ENCODE measurements at regions not wholly inside any gene's neighbourhood (a gene's known extent, or its start where the extent isn't known, plus 50 kb on each side); places are given as distances from the start of the nearest gene placed in this dataset.

GRCh38 chr1:170872663-170873062 is 62.7 kb upstream of the MROH9 start:
- in situ Hi-C loops (cut with MboI; ENCODE audit: low sequenced_read_pairs) = no loop called here
- Histone ChIP-seq H3K9me3 (ENCODE audit: control insufficient read depth, insufficient read depth, low read length) (no peaks in the 10 kb centered on the region), H2AK5ac (ENCODE audit: low read depth, low read length) (no peak overlapping the region), H2BK5ac (ENCODE audit: low read depth, low read length, poor library complexity, severe bottlenecking) (no peak overlapping the region), H3K4ac (ENCODE audit: low read depth, low read length) (no peak overlapping the region), H4K20me1 (ENCODE audit: insufficient read depth, low read length) (no peaks in the 10 kb centered on the region), H3K27me3 (ENCODE audit: control insufficient read depth, insufficient read depth, low read length) (no peaks in the 10 kb centered on the region), H4K8ac (ENCODE audit: low read depth in 2 of 2, low read length in 2 of 2) (no peak overlapping the region), H3K27ac (ENCODE audit: insufficient read depth, low read length) (no peak overlapping the region), H3K4me3 (ENCODE audit: insufficient read depth, low read depth, low read length) (no peak overlapping the region), H3K56ac (ENCODE audit: extremely low read depth, insufficient read depth, low read length) (no peak overlapping the region), H2BK15ac (ENCODE audit: low read depth, low read length) (no peak overlapping the region), H4K91ac (ENCODE audit: insufficient read depth, low read depth, low read length) (no peak overlapping the region), H2BK20ac (ENCODE audit: low read depth, low read length) (no peak overlapping the region), H2AK9ac (replicated peaks; ENCODE audit: low read depth, low read length, poor library complexity) (no peak overlapping the region), H3K4me2 (ENCODE audit: low read depth, low read length) (no peak overlapping the region), H2BK120ac (ENCODE audit: low read depth, low read length) (no peak overlapping the region), H3K14ac (replicated peaks; ENCODE audit: low read depth, low read length) (no peak overlapping the region), H3K36me3 (ENCODE audit: control insufficient read depth, insufficient read depth, low read length) (no peaks in the 10 kb centered on the region), H3K4me1 (ENCODE audit: control insufficient read depth, insufficient read depth, low read length) (no peaks in the 10 kb centered on the region), H4K5ac (ENCODE audit: low read depth, low read length) (no peak overlapping the region), H2AFZ (replicated peaks; ENCODE audit: low read length, poor library complexity) (no peak overlapping the region), H3K23ac (ENCODE audit: low read depth, low read length) (no peak overlapping the region), H3K9ac (ENCODE audit: low read depth, low read length) (no peak overlapping the region), H3K18ac (ENCODE audit: low read depth, low read length) (no peak overlapping the region), H3K79me1 (ENCODE audit: low read depth in 1 of 2, low read length in 2 of 2) (no peaks in the 10 kb centered on the region), H3K9me1 (ENCODE audit: insufficient read depth, low read length) (no peaks in the 10 kb centered on the region)
- dilution Hi-C loops (cut with HindIII; ENCODE audit: low sequenced_read_pairs, unreplicated experiment) = no loop called here
- DNase-seq (no peak), ATAC-seq (ENCODE audit: low read depth) (no peak)
- no TSS peak for BruUV-seq (replicated peaks)
- ChIA-PET POLR2A (ENCODE audit: unreplicated experiment) (no interaction called here), CTCF (no interaction called here)
- WGBS, 2 experiments (ENCODE audit: extremely low coverage in 2 of 2, insufficient read length in 1 of 2) = 100% methylated on average over 1 of the region's 2 CpGs; no CpG with 5 or more reads in 1 of the 2 experiments
- intact Hi-C loops (cut with micrococcal nuclease) = no loop called here
- TF ChIP-seq ELK1 (IDR thresholded peaks at IDR 0.05; ENCODE audit: borderline replicate concordance, low read depth, low read length) (no peak), RAD21 (IDR thresholded peaks at IDR 0.05; ENCODE audit: low read length) (no peak), MAFK (IDR thresholded peaks at IDR 0.05; ENCODE audit: low read depth, low read length) (no peak), MAZ (IDR thresholded peaks at IDR 0.05; ENCODE audit: borderline replicate concordance, low read depth, low read length) (no peak), MXI1 (IDR thresholded peaks at IDR 0.05; ENCODE audit: borderline replicate concordance, low read depth, low read length) (no peak), CHD1 (IDR thresholded peaks at IDR 0.05; ENCODE audit: low read depth, low read length) (no peak), BHLHE40 (IDR thresholded peaks at IDR 0.05; ENCODE audit: low read depth, low read length) (no peak), CEBPB (IDR thresholded peaks at IDR 0.05; ENCODE audit: low read depth, low read length) (no peak), FOS (IDR thresholded peaks at IDR 0.05; ENCODE audit: low read depth, low read length) (no peak), RCOR1 (IDR thresholded peaks at IDR 0.05; ENCODE audit: insufficient replicate concordance, low read length) (no peak), POLR2A (IDR thresholded peaks at IDR 0.05; ENCODE audit: low read depth, low read length) (no peak), CTCF (conservative IDR thresholded peaks at IDR 0.05; ENCODE audit: low read depth, low read length) (no peak), RFX5 (IDR thresholded peaks at IDR 0.05; ENCODE audit: low read depth, low read length) (no peak)
